DND-41 (cell line): ENCODE measurements at regions not wholly inside any gene's neighbourhood (a gene's known extent, or its start where the extent isn't known, plus 50 kb on each side); places are given as distances from the start of the nearest gene placed in this dataset.

Source experiments
- ATAC-seq: fragments of 200-7000 bp; cut with Tn5 transposase; 3 replicates; pipeline ENCODE4 v1.9.1; 2021; ENCODE audit warnings: low read depth; ENCODE audit not compliant: insufficient read depth
- DNase-seq: peaks from one replicate; pipeline ENCODE4 v3.0.0-alpha.2; 2020
- H2AFZ ChIP-seq: 2 replicates; pipeline ENCODE4 v1.6.0; 2012; ENCODE audit warnings: low read depth, low read length
- H3K27ac ChIP-seq: 2 replicates; pipeline ENCODE4 v1.5.1; 2012; ENCODE audit warnings: low read length, inconsistent platforms
- H3K27me3 ChIP-seq: fragments of 200-600 bp; sonication (generic); 2 replicates; pipeline ENCODE4 v1.6.0; 2012; ENCODE audit warnings: low read length, mild to moderate bottlenecking, inconsistent platforms; ENCODE audit not compliant: insufficient read depth, poor library complexity
- H3K36me3 ChIP-seq: 2 replicates; pipeline ENCODE4 v1.5.1; 2012; ENCODE audit warnings: low read length, inconsistent platforms; ENCODE audit not compliant: insufficient read depth
- H3K4me1 ChIP-seq: 2 replicates; pipeline ENCODE4 v1.5.1; 2012; ENCODE audit warnings: mild to moderate bottlenecking, low read length; ENCODE audit not compliant: insufficient read depth
- H3K4me2 ChIP-seq: 2 replicates; pipeline ENCODE4 v1.6.0; 2012; ENCODE audit warnings: mild to moderate bottlenecking, moderate library complexity, low read length, inconsistent platforms; ENCODE audit not compliant: insufficient read depth
- H3K4me3 ChIP-seq, 2 experiments: fragments of 200-600 bp in 1 of 2; shearing (Covaris generic) in 1 of 2; 2 replicates each; pipeline ENCODE4 v1.5.1; 2012 to 2016; ENCODE audit warnings: inconsistent platforms in 2 of 2, low read length in 2 of 2, mild to moderate bottlenecking in 2 of 2, low read depth in 1 of 2, moderate library complexity in 1 of 2
- H3K79me2 ChIP-seq: 2 replicates; pipeline ENCODE4 v1.6.0; 2012; ENCODE audit warnings: low read length, inconsistent platforms; ENCODE audit not compliant: insufficient read depth
- H3K9ac ChIP-seq: 2 replicates; pipeline ENCODE4 v1.6.0; 2012; ENCODE audit warnings: low read depth, mild to moderate bottlenecking, inconsistent platforms, low read length, moderate library complexity
- H3K9me3 ChIP-seq: 2 replicates; pipeline ENCODE4 v1.5.1; 2012; ENCODE audit warnings: low read length, moderate library complexity, mild to moderate bottlenecking, inconsistent platforms; ENCODE audit not compliant: insufficient read depth, severe bottlenecking
- H4K20me1 ChIP-seq: 2 replicates; pipeline ENCODE4 v1.6.0; 2012; ENCODE audit warnings: low read length; ENCODE audit not compliant: insufficient read depth
- CTCF ChIP-seq: IDR thresholded peaks from 2 replicates; pipeline ENCODE4 v1.5.1; 2012; ENCODE audit warnings: borderline replicate concordance, low read length, moderate library complexity, mild to moderate bottlenecking; ENCODE audit not compliant: poor library complexity, severe bottlenecking; ENCODE audit errors: extremely low read depth
- EZH2 ChIP-seq: IDR thresholded peaks from 3 replicates; pipeline ENCODE4 v1.6.1; 2012; ENCODE audit warnings: borderline replicate concordance, low read depth, mild to moderate bottlenecking, moderate library complexity, low read length, inconsistent platforms; ENCODE audit not compliant: severe bottlenecking

GRCh38 chr9:89663614-89663970 lies 58.8 kb downstream of the GADD45G start:
- no peak overlapping the region for H3K27ac ChIP-seq
- no peaks in the 10 kb centered on the region for H3K4me1 ChIP-seq
- ATAC-seq (no peak), DNase-seq (no peak)
- H3K27me3 ChIP-seq: no peaks in the 10 kb centered on the region
- H2AFZ ChIP-seq: no peak overlapping the region
- H3K4me3 ChIP-seq: no peak overlapping the region
- no peaks in the 10 kb centered on the region for H3K36me3 ChIP-seq
- H3K79me2 ChIP-seq: no peaks in the 10 kb centered on the region
- H3K4me2 ChIP-seq: no peak overlapping the region
- no peaks in the 10 kb centered on the region for H4K20me1 ChIP-seq
- TF ChIP-seq EZH2 (no peak), CTCF (no peak)
- no peak overlapping the region for H3K9ac ChIP-seq
- H3K9me3 ChIP-seq: no peaks in the 10 kb centered on the region

- H4K20me1 ChIP-seq: no peaks in the 10 kb centered on the region
Observed at GRCh38 chr9:89664010-89664409, 59.2 kb downstream of the GADD45G start.

GRCh38 chr9:89664896-89665329 lies 60.1 kb downstream of the GADD45G start:
- TF ChIP-seq CTCF: no peak
- TF ChIP-seq EZH2: no peak
- H3K4me1 ChIP-seq: no peaks in the 10 kb centered on the region
- no peak overlapping the region for H3K27ac ChIP-seq
- H3K36me3 ChIP-seq: no peaks in the 10 kb centered on the region
- DNase-seq (no peak), ATAC-seq (no peak)
- no peaks in the 10 kb centered on the region for H3K27me3 ChIP-seq
- no peak overlapping the region for H2AFZ ChIP-seq
- H3K9me3 ChIP-seq: no peaks in the 10 kb centered on the region
- no peak overlapping the region for H3K4me2 ChIP-seq
- no peaks in the 10 kb centered on the region for H3K79me2 ChIP-seq
- H4K20me1 ChIP-seq: no peaks in the 10 kb centered on the region
- H3K4me3 ChIP-seq: no peak overlapping the region
- H3K9ac ChIP-seq: no peak overlapping the region

More at GRCh38 chr9:89664010-89664409, 59.2 kb downstream of the GADD45G start:
- no peak for TF ChIP-seq CTCF
- TF ChIP-seq EZH2: no peak
- Histone ChIP-seq H3K4me2 (no peak overlapping the region), H3K4me3 (no peak overlapping the region), H3K27me3 (no peaks in the 10 kb centered on the region), H3K79me2 (no peaks in the 10 kb centered on the region), H3K36me3 (no peaks in the 10 kb centered on the region), H3K9me3 (no peaks in the 10 kb centered on the region), H2AFZ (no peak overlapping the region), H3K27ac (no peak overlapping the region), H3K9ac (no peak overlapping the region), H3K4me1 (no peaks in the 10 kb centered on the region)
- ATAC-seq (no peak), DNase-seq (no peak)

- H2AFZ ChIP-seq: no peak overlapping the region
- no peaks in the 10 kb centered on the region for H3K9me3 ChIP-seq
- no peaks in the 10 kb centered on the region for H3K27me3 ChIP-seq
- H3K4me1 ChIP-seq: no peaks in the 10 kb centered on the region
- no peak overlapping the region for H3K4me3 ChIP-seq
- no peak for TF ChIP-seq CTCF
- TF ChIP-seq EZH2: no peak
- H3K36me3 ChIP-seq: no peaks in the 10 kb centered on the region
- H4K20me1 ChIP-seq: no peaks in the 10 kb centered on the region
- no peaks in the 10 kb centered on the region for H3K79me2 ChIP-seq
- no peak for ATAC-seq
- DNase-seq: no peak
- H3K4me2 ChIP-seq: no peak overlapping the region
- no peak overlapping the region for H3K27ac ChIP-seq
- no peak overlapping the region for H3K9ac ChIP-seq
Observed at GRCh38 chr9:89666364-89666763, 61.6 kb downstream of the GADD45G start.
